HPDE6-E6E7 (cell line): ENCODE measurements at regions not wholly inside any gene's neighbourhood (a gene's known extent, or its start where the extent isn't known, plus 50 kb on each side); places are given as distances from the start of the nearest gene placed in this dataset.
A peak's percentile ranks its signal among the peaks of the same experiment; 100 is the strongest.

Experiments
- DNase-seq: peaks from one replicate; pipeline ENCODE4 v3.0.0; 2011; ENCODE audit warnings: missing footprints; ENCODE audit errors: extremely low spot score

GRCh38 chr20:11814267-11814666 is 103.4 kb upstream of the BTBD3 start:
- DNase-seq = no peak

GRCh38 chr20:11820838-11821237 is 96.9 kb upstream of the BTBD3 start:
- DNase-seq = no peak

GRCh38 chr20:11822540-11822794 is 95.2 kb upstream of the BTBD3 start:
- no peak for DNase-seq

- no peak for DNase-seq
Measured at GRCh38 chr20:11826334-11826733, 91.4 kb upstream of the BTBD3 start.

- DNase-seq = no peak
Measured at GRCh38 chr20:11832397-11832796, 85.3 kb upstream of the BTBD3 start.

- DNase-seq = no peak
Measured at GRCh38 chr20:11832851-11833250, 84.8 kb upstream of the BTBD3 start.

- DNase-seq = no peak
Measured at GRCh38 chr20:11833825-11834224, 83.9 kb upstream of the BTBD3 start.

GRCh38 chr20:11838076-11838636 is 79.5 kb upstream of the BTBD3 start:
- DNase-seq = no peak

- DNase-seq = no peak
Measured at GRCh38 chr20:11841972-11842461, 75.7 kb upstream of the BTBD3 start.

- no peak for DNase-seq
Measured at GRCh38 chr20:11843289-11843688, 74.4 kb upstream of the BTBD3 start.

GRCh38 chr20:11844691-11845090 is 73.0 kb upstream of the BTBD3 start:
- no peak for DNase-seq

- DNase-seq = no peak
Measured at GRCh38 chr20:11845340-11845739, 72.4 kb upstream of the BTBD3 start.

- no peak for DNase-seq
Measured at GRCh38 chr20:11846131-11846530, 71.6 kb upstream of the BTBD3 start.

GRCh38 chr20:11847827-11848226 is 69.9 kb upstream of the BTBD3 start:
- no peak for DNase-seq

GRCh38 chr20:11849270-11849915 is 68.3 kb upstream of the BTBD3 start:
- no peak for DNase-seq

- peak; percentile 52 for DNase-seq
Measured at GRCh38 chr20:11849976-11850670, 67.6 kb upstream of the BTBD3 start.

- peak; percentile 88 for DNase-seq
Measured at GRCh38 chr20:11850901-11851300, 66.8 kb upstream of the BTBD3 start.

GRCh38 chr20:11851646-11852045 is 66.0 kb upstream of the BTBD3 start:
- DNase-seq = peak; percentile 58

GRCh38 chr20:11852189-11852588 is 65.5 kb upstream of the BTBD3 start:
- no peak for DNase-seq

- DNase-seq = no peak
Measured at GRCh38 chr20:11852811-11853210, 64.9 kb upstream of the BTBD3 start.

GRCh38 chr20:11853359-11853758 is 64.3 kb upstream of the BTBD3 start:
- no peak for DNase-seq

- no peak for DNase-seq
Measured at GRCh38 chr20:11861479-11861878, 56.2 kb upstream of the BTBD3 start.

GRCh38 chr20:11867291-11867919 is 50.3 kb upstream of the BTBD3 start:
- no peak for DNase-seq
